ENCODE measurements at regions not wholly inside any gene's neighbourhood (a gene's known extent, or its start where the extent isn't known, plus 50 kb on each side); places are given as distances from the start of the nearest gene placed in this dataset.

DNA sequence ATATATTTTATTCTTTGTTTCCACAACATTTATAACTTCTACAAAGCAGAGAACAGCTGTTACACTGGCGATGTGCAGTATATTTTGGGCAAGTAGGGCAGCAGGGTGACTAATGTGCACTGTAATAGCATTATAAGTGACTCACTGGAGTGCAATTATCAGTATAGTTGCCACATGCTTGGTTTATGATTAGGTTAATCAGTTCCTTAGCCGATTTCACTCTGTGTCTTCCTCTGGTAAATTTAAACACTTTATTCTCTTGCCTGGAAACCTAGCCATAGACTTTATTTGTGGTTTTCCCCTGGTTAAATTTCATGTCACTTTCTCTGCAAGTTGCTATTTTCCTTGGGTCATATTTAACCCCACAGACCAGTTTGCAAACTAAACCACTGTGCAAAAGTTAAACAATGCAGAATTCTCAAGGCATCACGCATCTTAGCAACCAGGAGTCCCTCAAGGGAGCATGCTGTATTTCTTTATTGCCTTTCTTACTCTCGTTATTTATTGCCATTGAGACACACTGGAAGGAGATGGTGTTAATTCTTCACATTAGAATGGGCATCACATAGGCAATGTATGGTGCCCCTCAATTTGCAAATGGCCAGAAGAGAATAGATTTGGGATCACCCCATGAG is 690.2 kb upstream of the DPPA4 start:
- intact Hi-C loops (cut with micrococcal nuclease) = no loop called here
- ChIA-PET CTCF (no interaction called here), POLR2A (no interaction called here)
- Mint-ChIP-seq H3K4me1 (no peaks in the 10 kb centered on the region), H3K27me3 (no peaks in the 10 kb centered on the region), H3K36me3 (ENCODE audit: low read depth) (no peaks in the 10 kb centered on the region), H3K27ac (no peak overlapping the region), H3K4me3 (no peak overlapping the region), H3K9me3 (peaks cover 7% of the 10 kb centered on the region)
- DNase-seq = no peak
- TF ChIP-seq, protein P1, sequence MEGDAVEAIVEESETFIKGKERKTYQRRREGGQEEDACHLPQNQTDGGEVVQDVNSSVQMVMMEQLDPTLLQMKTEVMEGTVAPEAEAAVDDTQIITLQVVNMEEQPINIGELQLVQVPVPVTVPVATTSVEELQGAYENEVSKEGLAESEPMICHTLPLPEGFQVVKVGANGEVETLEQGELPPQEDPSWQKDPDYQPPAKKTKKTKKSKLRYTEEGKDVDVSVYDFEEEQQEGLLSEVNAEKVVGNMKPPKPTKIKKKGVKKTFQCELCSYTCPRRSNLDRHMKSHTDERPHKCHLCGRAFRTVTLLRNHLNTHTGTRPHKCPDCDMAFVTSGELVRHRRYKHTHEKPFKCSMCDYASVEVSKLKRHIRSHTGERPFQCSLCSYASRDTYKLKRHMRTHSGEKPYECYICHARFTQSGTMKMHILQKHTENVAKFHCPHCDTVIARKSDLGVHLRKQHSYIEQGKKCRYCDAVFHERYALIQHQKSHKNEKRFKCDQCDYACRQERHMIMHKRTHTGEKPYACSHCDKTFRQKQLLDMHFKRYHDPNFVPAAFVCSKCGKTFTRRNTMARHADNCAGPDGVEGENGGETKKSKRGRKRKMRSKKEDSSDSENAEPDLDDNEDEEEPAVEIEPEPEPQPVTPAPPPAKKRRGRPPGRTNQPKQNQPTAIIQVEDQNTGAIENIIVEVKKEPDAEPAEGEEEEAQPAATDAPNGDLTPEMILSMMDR (IDR thresholded peaks at IDR 0.05) = no peak
- ATAC-seq (ENCODE audit: low read depth) = no peak

DNA sequence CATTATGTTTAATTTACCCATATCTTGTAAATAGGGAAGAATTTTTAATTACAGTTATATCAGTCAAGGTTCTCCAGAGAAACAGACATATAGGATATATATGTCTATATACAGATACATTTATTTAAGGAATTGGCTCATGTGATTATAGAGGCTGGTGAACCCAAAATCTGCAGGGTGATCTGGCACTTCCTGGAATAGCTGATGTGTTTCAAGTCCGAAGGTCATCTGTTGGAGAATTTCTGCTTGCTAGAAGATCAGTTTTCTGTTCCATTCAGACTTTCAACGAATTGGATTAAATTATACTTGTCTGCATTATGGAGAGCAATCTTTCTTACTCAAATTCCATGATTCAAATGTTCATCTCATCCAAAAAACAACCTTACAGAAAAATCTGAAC is 694.6 kb upstream of the DPPA4 start:
- POLR2A ChIA-PET = no interaction called here
- Mint-ChIP-seq H3K4me1 (no peaks in the 10 kb centered on the region), H3K4me3 (no peak overlapping the region), H3K27ac (no peak overlapping the region), H3K27me3 (no peaks in the 10 kb centered on the region), H3K36me3 (ENCODE audit: low read depth) (no peaks in the 10 kb centered on the region), H3K9me3 (peaks cover 2% of the 10 kb centered on the region)
- CTCF ChIA-PET = no interaction called here
- TF ChIP-seq, protein P1 (IDR thresholded peaks at IDR 0.05) = no peak
- intact Hi-C loops (cut with micrococcal nuclease) = no loop called here
- ATAC-seq (ENCODE audit: low read depth) (no peak), DNase-seq (no peak)

DNA sequence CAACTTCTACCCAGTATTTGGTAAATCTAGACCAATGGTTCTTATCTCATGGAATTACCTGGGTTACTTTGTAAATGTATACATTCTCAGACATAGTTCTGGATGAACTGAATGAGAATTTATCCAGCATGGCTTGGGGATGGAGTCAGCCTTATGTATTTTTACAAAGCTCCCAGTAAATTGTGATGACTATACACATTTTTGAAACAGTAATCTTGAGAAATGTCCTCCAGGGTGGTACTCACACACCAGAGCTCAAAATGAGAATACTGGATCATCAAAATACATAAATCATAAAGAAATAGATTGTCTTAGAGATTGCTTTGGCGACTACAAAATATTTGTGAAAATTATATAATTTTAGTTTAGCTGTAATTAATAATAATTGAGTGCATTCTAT is 722.1 kb upstream of the DPPA4 start:
- Mint-ChIP-seq H3K27ac (no peak overlapping the region), H3K36me3 (ENCODE audit: low read depth) (no peaks in the 10 kb centered on the region), H3K27me3 (no peaks in the 10 kb centered on the region), H3K9me3 (no peaks in the 10 kb centered on the region), H3K4me1 (no peaks in the 10 kb centered on the region), H3K4me3 (no peak overlapping the region)
- intact Hi-C loops (cut with micrococcal nuclease) = no loop called here
- DNase-seq = no peak
- TF ChIP-seq, protein P1 (IDR thresholded peaks at IDR 0.05) = no peak
- ATAC-seq (ENCODE audit: low read depth) = no peak
- CTCF ChIA-PET = no interaction called here
- POLR2A ChIA-PET = no interaction called here

DNA sequence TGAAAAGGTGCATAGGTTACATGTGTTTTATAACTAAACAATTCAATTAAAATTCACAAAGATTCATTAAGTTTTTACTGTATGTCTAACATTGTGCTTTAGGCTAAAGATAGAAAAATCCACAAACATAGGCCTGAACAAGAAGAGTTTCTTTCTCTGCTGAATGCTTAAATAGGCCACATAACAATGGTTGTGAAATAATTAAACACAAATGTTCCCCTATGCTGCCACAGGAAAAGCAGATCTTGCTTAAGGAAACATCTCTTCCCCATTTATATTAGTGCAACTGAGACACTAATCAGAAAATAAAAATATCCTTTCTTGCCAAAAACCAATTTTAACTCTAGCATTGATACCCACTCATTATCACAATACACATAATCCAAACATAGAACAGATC is 725.4 kb upstream of the DPPA4 start:
- Mint-ChIP-seq H3K9me3 (no peaks in the 10 kb centered on the region), H3K4me1 (no peaks in the 10 kb centered on the region), H3K36me3 (ENCODE audit: low read depth) (no peaks in the 10 kb centered on the region), H3K4me3 (no peak overlapping the region), H3K27ac (no peak overlapping the region), H3K27me3 (no peaks in the 10 kb centered on the region)
- ChIA-PET CTCF (no interaction called here), POLR2A (no interaction called here)
- intact Hi-C loops (cut with micrococcal nuclease) = no loop called here
- TF ChIP-seq, protein P1 (IDR thresholded peaks at IDR 0.05) = no peak
- DNase-seq (no peak), ATAC-seq (ENCODE audit: low read depth) (no peak)

DNA sequence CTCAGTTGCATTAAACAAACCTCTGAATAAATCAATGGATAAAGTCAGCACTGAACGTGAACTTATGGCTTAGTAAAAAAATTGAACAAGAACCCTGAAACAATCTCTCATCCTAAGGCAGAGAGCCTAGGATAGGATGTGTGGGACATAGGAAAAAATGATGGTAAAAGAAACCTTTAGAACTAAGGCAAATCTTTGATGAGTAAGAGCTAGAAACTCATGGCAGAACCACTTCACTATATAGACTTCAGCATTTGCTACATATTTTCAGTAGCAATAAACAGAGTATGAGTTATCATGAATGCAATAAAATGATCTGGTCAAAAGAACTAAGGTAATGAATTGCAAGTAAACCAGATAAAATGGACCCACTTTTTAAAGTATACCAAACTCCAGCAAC is 725.8 kb upstream of the DPPA4 start:
- ChIA-PET POLR2A (no interaction called here), CTCF (no interaction called here)
- TF ChIP-seq, protein P1 (IDR thresholded peaks at IDR 0.05) = no peak
- no peak for DNase-seq
- Mint-ChIP-seq H3K27me3 (no peaks in the 10 kb centered on the region), H3K36me3 (ENCODE audit: low read depth) (no peaks in the 10 kb centered on the region), H3K27ac (no peak overlapping the region), H3K4me1 (no peaks in the 10 kb centered on the region), H3K4me3 (no peak overlapping the region), H3K9me3 (peaks cover 3% of the 10 kb centered on the region)
- ATAC-seq (ENCODE audit: low read depth) = no peak
- intact Hi-C loops (cut with micrococcal nuclease) = no loop called here

Measured in activated B cell treated with CpG ODN at 0.5 μM for 24 hours (primary cell).